ENCODE measurements at regions not wholly inside any gene's neighbourhood (a gene's known extent, or its start where the extent isn't known, plus 50 kb on each side); places are given as distances from the start of the nearest gene placed in this dataset.
A peak's percentile ranks its signal among the peaks of the same experiment; 100 is the strongest.

GRCh38 chrX:10034740-10035260 is 67.6 kb downstream of the CLDN34 start (continued):
- TF ChIP-seq BRF2 (CRISPR knock-in tag; IDR thresholded peaks at IDR 0.05) (no peak), GRHL1 (CRISPR knock-in tag; conservative IDR thresholded peaks at IDR 0.05) (no peak), ZNF331 (CRISPR knock-in tag; IDR thresholded peaks at IDR 0.05) (no peak), MAF1 (CRISPR knock-in tag; IDR thresholded peaks at IDR 0.05; ENCODE audit: borderline replicate concordance) (no peak), THAP7 (CRISPR knock-in tag; IDR thresholded peaks at IDR 0.05) (no peak)

GRCh38 chrX:10038585-10038984 is 71.4 kb downstream of the CLDN34 start:
- H3K4me3 ChIP-seq (replicated peaks in 1 of 3; ENCODE audit: insufficient read depth in 1 of 3, low read depth in 2 of 3, low read length in 3 of 3), result no peak overlapping the region
- DNase-seq (ENCODE audit: low spot score), result peak; percentile 35
- peaks cover 51% of the 10 kb centered on the region for H3K4me1 ChIP-seq (ENCODE audit: insufficient read depth, low read length)
- H3K4me2 ChIP-seq (ENCODE audit: low read depth, low read length), result no peak overlapping the region
- CTCF ChIA-PET (ENCODE audit: low intra/inter-chr PET ratio, low total read pairs), result no interaction called here
- no peaks in the 10 kb centered on the region for H3K79me2 ChIP-seq (ENCODE audit: insufficient read depth, low read length)
- H3K9ac ChIP-seq (ENCODE audit: insufficient read depth, low read depth, low read length), result no peak overlapping the region
- no peaks in the 10 kb centered on the region for H4K20me1 ChIP-seq (ENCODE audit: insufficient read depth, low read length)
- 33% methylated on average over 1 of the region's 6 CpGs for WGBS (ENCODE audit: low lambda C conversion rate)
- intact Hi-C loops (cut with micrococcal nuclease; ENCODE audit: unreplicated experiment) (no loop called here), in situ Hi-C loops (cut with HindIII; ENCODE audit: extremely low pct_ligation_motif_present, low pct_unique_long_range_greater_than_20kb) (no loop called here)
- H2AFZ ChIP-seq (ENCODE audit: low read length), result no peak overlapping the region
- peak overlapping the region; percentile 18 for H3K27ac ChIP-seq (ENCODE audit: extremely low read length, insufficient read depth, low read length)
- BruUV-seq (replicated peaks), result no TSS peak
- no peaks in the 10 kb centered on the region for H3K9me3 ChIP-seq (ENCODE audit: low read length)
- peak; percentile 51; the same call in 2 of the 3 replicates for ATAC-seq
- no peaks in the 10 kb centered on the region for H3K27me3 ChIP-seq (ENCODE audit: control insufficient read depth in 1 of 2, insufficient read depth in 2 of 2, low read length in 2 of 2)
- no peaks in the 10 kb centered on the region for H3K36me3 ChIP-seq (replicated peaks in 1 of 2; ENCODE audit: control insufficient read depth in 1 of 2, insufficient read depth in 2 of 2, low read length in 2 of 2)
- no peak for FAIRE-seq
- POLR2A ChIA-PET, result interaction anchor here (1.0 kb wide), 1 partner anchor 118 kb away, joined by 3 read pairs; the partner anchor contains the start of gene CLCN4
- 0 out of 2 replicates have a peak, but pooled peaks have one; percentile 27 for TF ChIP-seq ZNF687 (CRISPR knock-in tag; IDR thresholded peaks at IDR 0.05)
- no peak for TF ChIP-seq ZNF543 (CRISPR knock-in tag; IDR thresholded peaks at IDR 0.05)
- TF ChIP-seq MAX (IDR thresholded peaks at IDR 0.05), result 0 out of 2 replicates have a peak, but pooled peaks have one; percentile 14
- TF ChIP-seq IKZF4 (CRISPR knock-in tag; IDR thresholded peaks at IDR 0.05; ENCODE audit: borderline replicate concordance, low read depth, not compliant biosample characterization), result no peak
- TF ChIP-seq ZBTB14 (CRISPR knock-in tag; IDR thresholded peaks at IDR 0.05), result no peak
- peak; percentile 34; the same call in 1 of the 2 replicates for TF ChIP-seq HNF4A (CRISPR knock-in tag; IDR thresholded peaks at IDR 0.05)
